ENCODE measurements at regions not wholly inside any gene's neighbourhood (a gene's known extent, or its start where the extent isn't known, plus 50 kb on each side); places are given as distances from the start of the nearest gene placed in this dataset.

- intact Hi-C loops (cut with DNase I), result loop anchor here in 1 of 10 donors (5.0 kb wide), 2 partner anchors 85 to 150 kb away; no protein-coding TSS in a partner anchor
- no peak for DNase-seq
- 53 to 67% (median 63%) methylated on average over 1 of the region's 1 CpG for whole genome bisulfite sequencing, 4 donors
- no peaks in the 10 kb centered on the region for H3K36me3 ChIP-seq
- peak overlapping the region in 9 of 12 donors; percentile 11 to 66 (median 51) for H3K27ac ChIP-seq
- peaks cover 0 to 9% (median 1%) of the 10 kb centered on the region in 12 donors for H3K9me3 ChIP-seq
- no peak overlapping the region for H3K4me3 ChIP-seq
- TF ChIP-seq CTCF (IDR thresholded peaks at IDR 0.05), result no peak
- no peak for TF ChIP-seq POLR2A (IDR thresholded peaks at IDR 0.05)
- no peaks in the 10 kb centered on the region for H3K27me3 ChIP-seq
- peaks cover 0 to 19% (median 11%) of the 10 kb centered on the region in 12 donors for H3K4me1 ChIP-seq
- ATAC-seq, result peak in 2 of 4 donors; percentile 9 to 30
Observed at GRCh38 chr5:71932131-71932654, 175.1 kb upstream of the MAP1B start.

GRCh38 chr5:71932655-71933338 is 174.5 kb upstream of the MAP1B start:
- Histone ChIP-seq H3K4me1 (peaks cover 0 to 19% (median 11%) of the 10 kb centered on the region in 12 donors), H3K9me3 (peaks cover 0 to 3% (median 0%) of the 10 kb centered on the region in 12 donors), H3K27me3 (no peaks in the 10 kb centered on the region), H3K27ac (peak overlapping the region in 9 of 12 donors; percentile 11 to 66 (median 52)), H3K4me3 (no peak overlapping the region), H3K36me3 (no peaks in the 10 kb centered on the region)
- intact Hi-C loops (cut with DNase I), result loop anchor here in 1 of 10 donors (5.0 kb wide), 2 partner anchors 85 to 150 kb away; no protein-coding TSS in a partner anchor
- TF ChIP-seq POLR2A (IDR thresholded peaks at IDR 0.05), result no peak
- TF ChIP-seq CTCF (IDR thresholded peaks at IDR 0.05), result no peak
- DNase-seq, result peak; percentile 50 to 76 (median 68)
- WGBS, 4 donors, result 34 to 43% (median 36%) methylated on average over 6 to 8 of the region's 8 CpGs
- peak; percentile 80 to 94 (median 90) for ATAC-seq

DNA sequence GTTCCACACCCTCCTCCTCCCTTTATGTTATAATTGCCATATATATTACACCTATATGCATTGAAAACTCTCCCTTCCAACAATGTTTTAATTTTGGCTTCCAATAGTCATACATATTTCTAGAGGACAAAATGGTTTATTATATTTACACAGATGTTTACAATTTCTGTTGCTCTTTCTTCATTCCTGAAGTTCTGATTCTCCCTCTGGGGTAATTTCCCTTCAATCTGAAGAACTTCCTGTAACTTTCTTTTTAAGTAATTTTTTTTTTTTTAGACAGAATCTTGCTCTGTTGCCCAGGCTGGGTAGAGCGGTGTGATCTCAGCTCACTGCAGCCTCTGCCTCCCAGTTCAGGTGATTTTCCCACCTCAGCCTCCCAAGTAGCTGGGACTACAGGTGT is 173.0 kb upstream of the MAP1B start:
- H3K4me3 ChIP-seq, result no peak overlapping the region
- no peak for TF ChIP-seq CTCF (IDR thresholded peaks at IDR 0.05)
- TF ChIP-seq POLR2A (IDR thresholded peaks at IDR 0.05), result no peak
- 88 to 98% (median 94%) methylated on average over 1 of the region's 1 CpG for WGBS, 4 donors
- no peak overlapping the region for H3K27ac ChIP-seq
- intact Hi-C loops (cut with DNase I), result loop anchor here in 1 of 10 donors (5.0 kb wide), 2 partner anchors 83 to 152 kb away; no protein-coding TSS in a partner anchor
- peaks cover 0 to 30% (median 11%) of the 10 kb centered on the region in 12 donors for H3K4me1 ChIP-seq
- H3K27me3 ChIP-seq, result no peaks in the 10 kb centered on the region
- no peaks in the 10 kb centered on the region for H3K36me3 ChIP-seq
- DNase-seq (no peak), ATAC-seq (no peak)
- H3K9me3 ChIP-seq, result no peaks in the 10 kb centered on the region

DNA sequence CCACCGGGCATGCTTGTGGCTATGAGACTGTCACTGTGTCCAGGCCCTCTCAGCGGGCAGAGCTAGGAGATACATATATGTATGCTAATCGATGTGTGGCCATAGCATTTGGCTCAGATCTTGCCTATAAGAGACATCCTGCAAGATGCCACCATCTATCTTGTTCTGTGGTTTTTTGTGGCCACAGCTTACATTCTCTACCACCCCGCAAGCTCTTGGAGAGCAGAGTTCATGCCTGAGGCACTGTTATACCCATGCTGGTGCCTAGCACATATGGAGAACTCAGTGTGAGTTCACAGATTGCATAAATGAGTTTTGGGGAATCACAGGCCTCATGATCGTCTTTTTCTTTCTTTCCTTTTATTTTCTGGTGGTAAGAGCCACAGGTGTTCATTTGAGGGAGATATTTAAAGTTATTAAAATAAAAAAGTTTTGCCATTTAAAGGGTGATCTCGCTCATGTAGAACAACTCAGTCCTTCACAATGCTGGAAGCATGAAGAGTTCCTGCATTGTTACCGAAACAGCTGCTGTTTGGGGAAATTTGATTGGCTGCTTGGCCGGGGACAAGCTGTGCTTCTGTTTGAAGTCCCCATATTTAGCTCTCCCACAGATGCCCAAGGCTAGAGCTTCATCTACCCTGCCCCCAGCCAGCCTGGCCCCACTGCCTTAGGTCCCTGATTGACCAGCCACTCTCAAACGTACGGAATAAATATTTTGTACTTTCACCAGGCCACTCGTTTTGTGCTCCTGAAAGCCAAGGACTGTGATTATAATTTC is 169.2 kb upstream of the MAP1B start:
- Histone ChIP-seq H3K9me3 (peaks cover 0 to 7% (median 0%) of the 10 kb centered on the region in 12 donors), H3K27me3 (no peaks in the 10 kb centered on the region), H3K4me3 (no peak overlapping the region), H3K36me3 (no peaks in the 10 kb centered on the region), H3K27ac (no peak overlapping the region), H3K4me1 (peaks cover 0 to 20% (median 2%) of the 10 kb centered on the region in 12 donors)
- ATAC-seq (peak; percentile 75 to 92 (median 84)), DNase-seq (peak in 1 of 5 donors; percentile 46)
- intact Hi-C loops (cut with DNase I), result no loop called here
- TF ChIP-seq CTCF (IDR thresholded peaks at IDR 0.05) (no peak), POLR2A (IDR thresholded peaks at IDR 0.05) (no peak)
- WGBS, 4 donors, result 77 to 90% (median 82%) methylated on average over 11 of the region's 11 CpGs
